GM12878 (cell line): ENCODE measurements at regions not wholly inside any gene's neighbourhood (a gene's known extent, or its start where the extent isn't known, plus 50 kb on each side); places are given as distances from the start of the nearest gene placed in this dataset.

ENCODE experiments used
- ATAC-seq: fragments of 200-7000 bp; cut with Tn5 transposase; 3 replicates; pipeline ENCODE4 v1.9.1; 2020; ENCODE audit warnings: mild to moderate bottlenecking, moderate library complexity
- BruUV-seq: library from RNA; stranded (reverse); fragments of 400-500 nt; replicated peaks from 2 replicates; lab custom pipeline; 2021; lab: Mats Ljungman, UMichigan
- CTCF ChIA-PET: fragments of 300-600 bp; sonication (Branson Sonifier 250); formaldehyde crosslinking; extraction: SDS; loops from one replicate; lab custom pipeline; 2021; ENCODE audit warnings: inconsistent platforms; lab: Yijun Ruan, JAX
- POLR2A ChIA-PET: fragments of 350-600 bp; formaldehyde crosslinking; extraction: SDS; loops from one replicate; lab custom pipeline; 2021; ENCODE audit warnings: inconsistent platforms; lab: Charles Lee
- RAD21 ChIA-PET: fragments of 300-600 bp; sonication (Branson Sonifier 250); formaldehyde crosslinking; loops from one replicate; lab custom pipeline; 2023; ENCODE audit warnings: antibody characterized with exemption; ENCODE audit not compliant: unreplicated experiment; lab: Charles Lee
- SMC1A ChIA-PET: fragments of 300-600 bp; sonication (Branson Sonifier 250); formaldehyde crosslinking; loops from one replicate; lab custom pipeline; 2023; ENCODE audit not compliant: unreplicated experiment, uncharacterized antibody; lab: Charles Lee
- DNase-seq: peaks from one replicate; pipeline ENCODE4 v3.0.0-alpha.2; 2011; ENCODE audit warnings: low read depth, low spot score
- FAIRE-seq: peaks from 3 replicates; lab custom pipeline; 2011; peaks lifted over from hg19 to GRCh38; lab: Jason Lieb, UNC
- H2AFZ ChIP-seq: 2 replicates; pipeline ENCODE4 v1.6.0; 2011; ENCODE audit warnings: low read depth, low read length, control low read depth; ENCODE audit not compliant: control insufficient read depth
- H3K27ac ChIP-seq: 2 replicates; pipeline ENCODE4 v1.5.1; 2011; ENCODE audit warnings: control low read depth; ENCODE audit not compliant: control insufficient read depth, insufficient read depth
- H3K27me3 ChIP-seq, 2 experiments: replicated peaks in 1 of 2; 2 replicates each; pipeline versions ENCODE4 v1.6.0 to v1.6.1; 2011; ENCODE audit warnings: low read length in 1 of 2; ENCODE audit not compliant: control insufficient read depth in 2 of 2, insufficient read depth in 2 of 2
- H3K36me3 ChIP-seq, 2 experiments: 2 replicates each; pipeline ENCODE4 v1.5.1; 2011; ENCODE audit warnings: low read length in 1 of 2; ENCODE audit not compliant: control insufficient read depth in 2 of 2, insufficient read depth in 2 of 2
- H3K4me1 ChIP-seq: 2 replicates; pipeline ENCODE4 v1.6.1; 2011; ENCODE audit warnings: mild to moderate bottlenecking, low read length, moderate library complexity, mixed read lengths; ENCODE audit not compliant: control insufficient read depth, insufficient read depth
- H3K4me2 ChIP-seq: 2 replicates; pipeline ENCODE4 v1.6.0; 2011; ENCODE audit warnings: control low read depth; ENCODE audit not compliant: control insufficient read depth, insufficient read depth
- H3K4me3 ChIP-seq: fragments of 200-600 bp; sonication (generic); 2 replicates; pipeline ENCODE4 v1.5.1; 2016
- H3K79me2 ChIP-seq: 2 replicates; pipeline ENCODE4 v1.6.0; 2011; ENCODE audit warnings: low read length; ENCODE audit not compliant: control insufficient read depth, insufficient read depth
- H3K9ac ChIP-seq: 2 replicates; pipeline ENCODE4 v1.8.0; 2011; ENCODE audit warnings: low read length, control low read depth, mixed read lengths; ENCODE audit not compliant: control insufficient read depth, insufficient read depth
- H3K9me3 ChIP-seq: replicated peaks from 3 replicates; pipeline ENCODE4 v1.5.1; 2011; ENCODE audit warnings: mild to moderate bottlenecking, low read length; ENCODE audit not compliant: control insufficient read depth, insufficient read depth
- H4K20me1 ChIP-seq: 2 replicates; pipeline ENCODE4 v1.6.0; 2011; ENCODE audit not compliant: control insufficient read depth, insufficient read depth
- BRCA1 ChIP-seq: IDR thresholded peaks from 2 replicates; pipeline ENCODE4 v1.6.1; 2011; ENCODE audit warnings: low read depth, low read length, improper control_type of control experiment
- CREB1 ChIP-seq: IDR thresholded peaks from 2 replicates; pipeline ENCODE4 v1.6.1; 2012; ENCODE audit warnings: low read depth, mild to moderate bottlenecking, inconsistent platforms
- EED ChIP-seq: sonication (generic); IDR thresholded peaks from 2 replicates; pipeline ENCODE4 v1.6.1; 2016; ENCODE audit warnings: antibody characterized with exemption, low read depth
- HDAC2 ChIP-seq: fragments of 200-600 bp; sonication (generic); IDR thresholded peaks from 2 replicates; pipeline ENCODE4 v1.6.1; 2017
- MTA3 ChIP-seq: IDR thresholded peaks from 2 replicates; pipeline ENCODE4 v1.6.1; 2012; ENCODE audit warnings: low read length, inconsistent platforms, borderline replicate concordance
- NFYB ChIP-seq: IDR thresholded peaks from 2 replicates; pipeline ENCODE4 v1.6.1; 2011; ENCODE audit warnings: low read depth, mild to moderate bottlenecking, low read length, improper control_type of control experiment, moderate library complexity; ENCODE audit not compliant: insufficient read depth
- PAX5 ChIP-seq: IDR thresholded peaks from 2 replicates; pipeline ENCODE4 v1.6.1; 2011; ENCODE audit warnings: low read depth, low read length, borderline replicate concordance
- POLR2AphosphoS2 ChIP-seq: IDR thresholded peaks from 2 replicates; pipeline ENCODE4 v1.6.1; 2011; ENCODE audit warnings: low read depth, mild to moderate bottlenecking, low read length, improper control_type of control experiment, moderate library complexity
- POU2F2 ChIP-seq: IDR thresholded peaks from 3 replicates; pipeline ENCODE4 v1.6.1; 2011; ENCODE audit warnings: low read depth, mild to moderate bottlenecking, low read length, borderline replicate concordance
- RUNX3 ChIP-seq: IDR thresholded peaks from 2 replicates; pipeline ENCODE4 v1.6.1; 2012; ENCODE audit warnings: low read length, inconsistent platforms
- SMARCA5 ChIP-seq: fragments of 450-650 bp; IDR thresholded peaks from 2 replicates; pipeline ENCODE4 v1.6.1; 2017; ENCODE audit warnings: mild to moderate bottlenecking
- STAT1 ChIP-seq: fragments of 450-650 bp; conservative IDR thresholded peaks from 2 replicates; pipeline ENCODE4 v1.6.1; 2014; ENCODE audit warnings: antibody characterized with exemption, mild to moderate bottlenecking
- TAF1 ChIP-seq: IDR thresholded peaks from 2 replicates; pipeline ENCODE4 v1.6.1; 2011; ENCODE audit warnings: mild to moderate bottlenecking, low read depth, low read length, borderline replicate concordance
- TARDBP ChIP-seq: IDR thresholded peaks from 2 replicates; pipeline ENCODE4 v1.6.1; 2016; ENCODE audit warnings: borderline replicate concordance
- TCF7 ChIP-seq: IDR thresholded peaks from 2 replicates; pipeline ENCODE4 v1.6.1; 2014; ENCODE audit warnings: antibody characterized with exemption, borderline replicate concordance
- YBX1 ChIP-seq: fragments of 450-650 bp; IDR thresholded peaks from 2 replicates; pipeline ENCODE4 v1.6.1; 2016; ENCODE audit warnings: antibody characterized with exemption
- ZNF274 ChIP-seq: IDR thresholded peaks from one replicate; pipeline ENCODE4 v1.8.0; 2011; ENCODE audit not compliant: insufficient read length, insufficient read depth
- ZNF622 ChIP-seq: fragments of 450-650 bp; IDR thresholded peaks from 2 replicates; pipeline ENCODE4 v1.6.1; 2017; ENCODE audit warnings: mild to moderate bottlenecking, inconsistent platforms
- WGBS: methylation state at CpG from one replicate; pipeline ENCODE4 v1.1.6; 2016; ENCODE audit warnings: low lambda C conversion rate; ENCODE audit not compliant: insufficient replicate concordance, insufficient coverage; ENCODE audit errors: missing lambda C conversion rate; 5-methylcytosine and 5-hydroxymethylcytosine counted together
- in situ Hi-C: fragments of 300-500 bp; cut with MboI; formaldehyde crosslinking; loops from 9 replicates; pipeline ENCODE4 v1.14.3; 2018; ENCODE audit warnings: mixed read lengths
- intact Hi-C: fragments of 100-400 bp; cut with micrococcal nuclease; formaldehyde crosslinking; loops from one replicate; pipeline ENCODE4 v1.14.2; 2022; ENCODE audit not compliant: unreplicated experiment
- TF ChIP-seq, protein P1 (sequence below): IDR thresholded peaks from 2 replicates; pipeline ENCODE4 v1.6.1; 2012; ENCODE audit warnings: mild to moderate bottlenecking, low read depth, low read length
- TF ChIP-seq, protein P2 (sequence below): fragments of 450-650 bp; IDR thresholded peaks from 2 replicates; pipeline ENCODE4 v1.6.1; 2017; ENCODE audit warnings: mild to moderate bottlenecking, moderate library complexity

DNA sequence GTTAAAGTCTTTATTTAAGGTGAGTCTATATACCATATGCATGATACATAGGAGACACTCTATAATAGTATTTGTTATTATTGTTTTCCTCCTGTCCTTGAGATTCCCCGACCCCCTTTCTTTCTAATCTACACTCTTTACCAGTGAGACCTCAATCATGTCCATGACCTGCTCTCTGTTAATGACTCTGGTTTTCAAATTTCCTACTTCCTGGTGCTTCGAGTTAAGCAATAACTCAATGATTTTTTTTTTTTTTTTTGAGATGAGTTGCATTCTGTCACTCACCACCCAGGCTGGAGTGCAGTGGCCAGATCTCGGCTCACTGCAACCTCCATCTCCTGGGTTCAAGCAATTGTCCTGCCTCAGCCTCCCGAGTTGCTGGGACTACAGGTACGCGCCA, 574.6 kb upstream of the SLC35B3 start:
- POLR2A ChIA-PET, result no interaction called here
- SMC1A ChIA-PET, result no interaction called here
- Histone ChIP-seq H3K4me1 (no peaks in the 10 kb centered on the region), H3K9me3 (no peaks in the 10 kb centered on the region), H2AFZ (no peak overlapping the region), H3K4me3 (no peak overlapping the region), H3K27ac (no peak overlapping the region), H3K4me2 (no peak overlapping the region), H3K36me3 (no peaks in the 10 kb centered on the region), H4K20me1 (no peaks in the 10 kb centered on the region), H3K79me2 (no peaks in the 10 kb centered on the region), H3K9ac (no peak overlapping the region), H3K27me3 (no peaks in the 10 kb centered on the region)
- FAIRE-seq (no peak), DNase-seq (no peak), ATAC-seq (no peak)
- TF ChIP-seq MTA3, result no peak
- TF ChIP-seq ZNF622, result no peak
- no peak for TF ChIP-seq HDAC2
- TF ChIP-seq TCF7, result no peak
- TF ChIP-seq RUNX3, result no peak
- no peak for TF ChIP-seq YBX1
- TF ChIP-seq TAF1, result no peak
- TF ChIP-seq SMARCA5, result no peak
- no peak for TF ChIP-seq TARDBP
- TF ChIP-seq PAX5, result no peak
- no peak for TF ChIP-seq NFYB
- TF ChIP-seq, protein P1, sequence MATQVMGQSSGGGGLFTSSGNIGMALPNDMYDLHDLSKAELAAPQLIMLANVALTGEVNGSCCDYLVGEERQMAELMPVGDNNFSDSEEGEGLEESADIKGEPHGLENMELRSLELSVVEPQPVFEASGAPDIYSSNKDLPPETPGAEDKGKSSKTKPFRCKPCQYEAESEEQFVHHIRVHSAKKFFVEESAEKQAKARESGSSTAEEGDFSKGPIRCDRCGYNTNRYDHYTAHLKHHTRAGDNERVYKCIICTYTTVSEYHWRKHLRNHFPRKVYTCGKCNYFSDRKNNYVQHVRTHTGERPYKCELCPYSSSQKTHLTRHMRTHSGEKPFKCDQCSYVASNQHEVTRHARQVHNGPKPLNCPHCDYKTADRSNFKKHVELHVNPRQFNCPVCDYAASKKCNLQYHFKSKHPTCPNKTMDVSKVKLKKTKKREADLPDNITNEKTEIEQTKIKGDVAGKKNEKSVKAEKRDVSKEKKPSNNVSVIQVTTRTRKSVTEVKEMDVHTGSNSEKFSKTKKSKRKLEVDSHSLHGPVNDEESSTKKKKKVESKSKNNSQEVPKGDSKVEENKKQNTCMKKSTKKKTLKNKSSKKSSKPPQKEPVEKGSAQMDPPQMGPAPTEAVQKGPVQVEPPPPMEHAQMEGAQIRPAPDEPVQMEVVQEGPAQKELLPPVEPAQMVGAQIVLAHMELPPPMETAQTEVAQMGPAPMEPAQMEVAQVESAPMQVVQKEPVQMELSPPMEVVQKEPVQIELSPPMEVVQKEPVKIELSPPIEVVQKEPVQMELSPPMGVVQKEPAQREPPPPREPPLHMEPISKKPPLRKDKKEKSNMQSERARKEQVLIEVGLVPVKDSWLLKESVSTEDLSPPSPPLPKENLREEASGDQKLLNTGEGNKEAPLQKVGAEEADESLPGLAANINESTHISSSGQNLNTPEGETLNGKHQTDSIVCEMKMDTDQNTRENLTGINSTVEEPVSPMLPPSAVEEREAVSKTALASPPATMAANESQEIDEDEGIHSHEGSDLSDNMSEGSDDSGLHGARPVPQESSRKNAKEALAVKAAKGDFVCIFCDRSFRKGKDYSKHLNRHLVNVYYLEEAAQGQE, result no peak
- no peak for TF ChIP-seq ZNF274
- TF ChIP-seq POU2F2, result no peak
- no peak for TF ChIP-seq CREB1
- no peak for TF ChIP-seq STAT1
- TF ChIP-seq EED, result no peak
- TF ChIP-seq BRCA1, result no peak
- TF ChIP-seq POLR2AphosphoS2, result no peak
- TF ChIP-seq, protein P2, sequence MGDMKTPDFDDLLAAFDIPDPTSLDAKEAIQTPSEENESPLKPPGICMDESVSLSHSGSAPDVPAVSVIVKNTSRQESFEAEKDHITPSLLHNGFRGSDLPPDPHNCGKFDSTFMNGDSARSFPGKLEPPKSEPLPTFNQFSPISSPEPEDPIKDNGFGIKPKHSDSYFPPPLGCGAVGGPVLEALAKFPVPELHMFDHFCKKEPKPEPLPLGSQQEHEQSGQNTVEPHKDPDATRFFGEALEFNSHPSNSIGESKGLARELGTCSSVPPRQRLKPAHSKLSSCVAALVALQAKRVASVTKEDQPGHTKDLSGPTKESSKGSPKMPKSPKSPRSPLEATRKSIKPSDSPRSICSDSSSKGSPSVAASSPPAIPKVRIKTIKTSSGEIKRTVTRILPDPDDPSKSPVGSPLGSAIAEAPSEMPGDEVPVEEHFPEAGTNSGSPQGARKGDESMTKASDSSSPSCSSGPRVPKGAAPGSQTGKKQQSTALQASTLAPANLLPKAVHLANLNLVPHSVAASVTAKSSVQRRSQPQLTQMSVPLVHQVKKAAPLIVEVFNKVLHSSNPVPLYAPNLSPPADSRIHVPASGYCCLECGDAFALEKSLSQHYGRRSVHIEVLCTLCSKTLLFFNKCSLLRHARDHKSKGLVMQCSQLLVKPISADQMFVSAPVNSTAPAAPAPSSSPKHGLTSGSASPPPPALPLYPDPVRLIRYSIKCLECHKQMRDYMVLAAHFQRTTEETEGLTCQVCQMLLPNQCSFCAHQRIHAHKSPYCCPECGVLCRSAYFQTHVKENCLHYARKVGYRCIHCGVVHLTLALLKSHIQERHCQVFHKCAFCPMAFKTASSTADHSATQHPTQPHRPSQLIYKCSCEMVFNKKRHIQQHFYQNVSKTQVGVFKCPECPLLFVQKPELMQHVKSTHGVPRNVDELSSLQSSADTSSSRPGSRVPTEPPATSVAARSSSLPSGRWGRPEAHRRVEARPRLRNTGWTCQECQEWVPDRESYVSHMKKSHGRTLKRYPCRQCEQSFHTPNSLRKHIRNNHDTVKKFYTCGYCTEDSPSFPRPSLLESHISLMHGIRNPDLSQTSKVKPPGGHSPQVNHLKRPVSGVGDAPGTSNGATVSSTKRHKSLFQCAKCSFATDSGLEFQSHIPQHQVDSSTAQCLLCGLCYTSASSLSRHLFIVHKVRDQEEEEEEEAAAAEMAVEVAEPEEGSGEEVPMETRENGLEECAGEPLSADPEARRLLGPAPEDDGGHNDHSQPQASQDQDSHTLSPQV, result no peak
- WGBS, result 20% methylated on average over 6 of the region's 6 CpGs
- CTCF ChIA-PET, result no interaction called here
- intact Hi-C loops, result no loop called here
- RAD21 ChIA-PET, result no interaction called here
- no TSS peak for BruUV-seq
- in situ Hi-C loops, result no loop called here
